ENCODE measurements at regions not wholly inside any gene's neighbourhood (a gene's known extent, or its start where the extent isn't known, plus 50 kb on each side); places are given as distances from the start of the nearest gene placed in this dataset.

DNA sequence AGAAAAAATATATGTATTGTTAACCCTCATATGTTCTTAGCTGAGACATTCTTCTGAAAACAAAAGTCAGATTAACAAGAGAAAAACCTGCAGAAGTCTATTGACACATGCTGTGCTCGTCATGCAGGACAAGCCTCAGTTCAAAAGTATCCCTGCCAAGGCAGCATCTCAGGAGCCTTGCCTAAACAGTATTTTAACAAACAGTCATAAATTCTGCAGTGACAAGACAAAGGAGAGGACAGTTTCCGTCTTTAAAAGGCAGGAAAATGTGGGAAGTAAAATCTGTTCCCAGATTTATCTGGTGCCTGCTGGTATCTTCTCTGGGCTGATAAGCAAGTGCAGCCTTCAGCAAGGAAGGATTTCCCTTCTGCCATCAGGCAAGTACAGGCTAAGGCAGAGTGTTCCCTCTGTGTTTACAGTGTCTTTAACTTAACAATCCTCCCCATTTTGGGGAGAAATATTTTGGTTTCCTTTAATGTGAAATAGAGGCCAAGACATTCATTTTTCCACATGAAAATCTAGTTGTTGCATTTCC lies 480.2 kb upstream of the CCDC196 start:
- TF ChIP-seq, protein P1, sequence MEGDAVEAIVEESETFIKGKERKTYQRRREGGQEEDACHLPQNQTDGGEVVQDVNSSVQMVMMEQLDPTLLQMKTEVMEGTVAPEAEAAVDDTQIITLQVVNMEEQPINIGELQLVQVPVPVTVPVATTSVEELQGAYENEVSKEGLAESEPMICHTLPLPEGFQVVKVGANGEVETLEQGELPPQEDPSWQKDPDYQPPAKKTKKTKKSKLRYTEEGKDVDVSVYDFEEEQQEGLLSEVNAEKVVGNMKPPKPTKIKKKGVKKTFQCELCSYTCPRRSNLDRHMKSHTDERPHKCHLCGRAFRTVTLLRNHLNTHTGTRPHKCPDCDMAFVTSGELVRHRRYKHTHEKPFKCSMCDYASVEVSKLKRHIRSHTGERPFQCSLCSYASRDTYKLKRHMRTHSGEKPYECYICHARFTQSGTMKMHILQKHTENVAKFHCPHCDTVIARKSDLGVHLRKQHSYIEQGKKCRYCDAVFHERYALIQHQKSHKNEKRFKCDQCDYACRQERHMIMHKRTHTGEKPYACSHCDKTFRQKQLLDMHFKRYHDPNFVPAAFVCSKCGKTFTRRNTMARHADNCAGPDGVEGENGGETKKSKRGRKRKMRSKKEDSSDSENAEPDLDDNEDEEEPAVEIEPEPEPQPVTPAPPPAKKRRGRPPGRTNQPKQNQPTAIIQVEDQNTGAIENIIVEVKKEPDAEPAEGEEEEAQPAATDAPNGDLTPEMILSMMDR (conservative IDR thresholded peaks at IDR 0.05; ENCODE audit: low read depth in 2 of 2) = no peak
- TF ChIP-seq EZH2phosphoT487 (IDR thresholded peaks at IDR 0.05; ENCODE audit: unreplicated experiment) = no peak
- TF ChIP-seq POLR2AphosphoS5 (IDR thresholded peaks at IDR 0.05; ENCODE audit: low read depth) = no peak
- TF ChIP-seq, protein P2, sequence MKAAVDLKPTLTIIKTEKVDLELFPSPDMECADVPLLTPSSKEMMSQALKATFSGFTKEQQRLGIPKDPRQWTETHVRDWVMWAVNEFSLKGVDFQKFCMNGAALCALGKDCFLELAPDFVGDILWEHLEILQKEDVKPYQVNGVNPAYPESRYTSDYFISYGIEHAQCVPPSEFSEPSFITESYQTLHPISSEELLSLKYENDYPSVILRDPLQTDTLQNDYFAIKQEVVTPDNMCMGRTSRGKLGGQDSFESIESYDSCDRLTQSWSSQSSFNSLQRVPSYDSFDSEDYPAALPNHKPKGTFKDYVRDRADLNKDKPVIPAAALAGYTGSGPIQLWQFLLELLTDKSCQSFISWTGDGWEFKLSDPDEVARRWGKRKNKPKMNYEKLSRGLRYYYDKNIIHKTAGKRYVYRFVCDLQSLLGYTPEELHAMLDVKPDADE (IDR thresholded peaks at IDR 0.05) = no peak
- no peak for TF ChIP-seq JUNB (IDR thresholded peaks at IDR 0.05; ENCODE audit: unreplicated experiment)
- TF ChIP-seq EZH2 (IDR thresholded peaks at IDR 0.05; ENCODE audit: low read depth, unreplicated experiment) = no peak
- TF ChIP-seq, protein P3, sequence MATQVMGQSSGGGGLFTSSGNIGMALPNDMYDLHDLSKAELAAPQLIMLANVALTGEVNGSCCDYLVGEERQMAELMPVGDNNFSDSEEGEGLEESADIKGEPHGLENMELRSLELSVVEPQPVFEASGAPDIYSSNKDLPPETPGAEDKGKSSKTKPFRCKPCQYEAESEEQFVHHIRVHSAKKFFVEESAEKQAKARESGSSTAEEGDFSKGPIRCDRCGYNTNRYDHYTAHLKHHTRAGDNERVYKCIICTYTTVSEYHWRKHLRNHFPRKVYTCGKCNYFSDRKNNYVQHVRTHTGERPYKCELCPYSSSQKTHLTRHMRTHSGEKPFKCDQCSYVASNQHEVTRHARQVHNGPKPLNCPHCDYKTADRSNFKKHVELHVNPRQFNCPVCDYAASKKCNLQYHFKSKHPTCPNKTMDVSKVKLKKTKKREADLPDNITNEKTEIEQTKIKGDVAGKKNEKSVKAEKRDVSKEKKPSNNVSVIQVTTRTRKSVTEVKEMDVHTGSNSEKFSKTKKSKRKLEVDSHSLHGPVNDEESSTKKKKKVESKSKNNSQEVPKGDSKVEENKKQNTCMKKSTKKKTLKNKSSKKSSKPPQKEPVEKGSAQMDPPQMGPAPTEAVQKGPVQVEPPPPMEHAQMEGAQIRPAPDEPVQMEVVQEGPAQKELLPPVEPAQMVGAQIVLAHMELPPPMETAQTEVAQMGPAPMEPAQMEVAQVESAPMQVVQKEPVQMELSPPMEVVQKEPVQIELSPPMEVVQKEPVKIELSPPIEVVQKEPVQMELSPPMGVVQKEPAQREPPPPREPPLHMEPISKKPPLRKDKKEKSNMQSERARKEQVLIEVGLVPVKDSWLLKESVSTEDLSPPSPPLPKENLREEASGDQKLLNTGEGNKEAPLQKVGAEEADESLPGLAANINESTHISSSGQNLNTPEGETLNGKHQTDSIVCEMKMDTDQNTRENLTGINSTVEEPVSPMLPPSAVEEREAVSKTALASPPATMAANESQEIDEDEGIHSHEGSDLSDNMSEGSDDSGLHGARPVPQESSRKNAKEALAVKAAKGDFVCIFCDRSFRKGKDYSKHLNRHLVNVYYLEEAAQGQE (IDR thresholded peaks at IDR 0.05; ENCODE audit: unreplicated experiment) = no peak
- TF ChIP-seq, protein P4, sequence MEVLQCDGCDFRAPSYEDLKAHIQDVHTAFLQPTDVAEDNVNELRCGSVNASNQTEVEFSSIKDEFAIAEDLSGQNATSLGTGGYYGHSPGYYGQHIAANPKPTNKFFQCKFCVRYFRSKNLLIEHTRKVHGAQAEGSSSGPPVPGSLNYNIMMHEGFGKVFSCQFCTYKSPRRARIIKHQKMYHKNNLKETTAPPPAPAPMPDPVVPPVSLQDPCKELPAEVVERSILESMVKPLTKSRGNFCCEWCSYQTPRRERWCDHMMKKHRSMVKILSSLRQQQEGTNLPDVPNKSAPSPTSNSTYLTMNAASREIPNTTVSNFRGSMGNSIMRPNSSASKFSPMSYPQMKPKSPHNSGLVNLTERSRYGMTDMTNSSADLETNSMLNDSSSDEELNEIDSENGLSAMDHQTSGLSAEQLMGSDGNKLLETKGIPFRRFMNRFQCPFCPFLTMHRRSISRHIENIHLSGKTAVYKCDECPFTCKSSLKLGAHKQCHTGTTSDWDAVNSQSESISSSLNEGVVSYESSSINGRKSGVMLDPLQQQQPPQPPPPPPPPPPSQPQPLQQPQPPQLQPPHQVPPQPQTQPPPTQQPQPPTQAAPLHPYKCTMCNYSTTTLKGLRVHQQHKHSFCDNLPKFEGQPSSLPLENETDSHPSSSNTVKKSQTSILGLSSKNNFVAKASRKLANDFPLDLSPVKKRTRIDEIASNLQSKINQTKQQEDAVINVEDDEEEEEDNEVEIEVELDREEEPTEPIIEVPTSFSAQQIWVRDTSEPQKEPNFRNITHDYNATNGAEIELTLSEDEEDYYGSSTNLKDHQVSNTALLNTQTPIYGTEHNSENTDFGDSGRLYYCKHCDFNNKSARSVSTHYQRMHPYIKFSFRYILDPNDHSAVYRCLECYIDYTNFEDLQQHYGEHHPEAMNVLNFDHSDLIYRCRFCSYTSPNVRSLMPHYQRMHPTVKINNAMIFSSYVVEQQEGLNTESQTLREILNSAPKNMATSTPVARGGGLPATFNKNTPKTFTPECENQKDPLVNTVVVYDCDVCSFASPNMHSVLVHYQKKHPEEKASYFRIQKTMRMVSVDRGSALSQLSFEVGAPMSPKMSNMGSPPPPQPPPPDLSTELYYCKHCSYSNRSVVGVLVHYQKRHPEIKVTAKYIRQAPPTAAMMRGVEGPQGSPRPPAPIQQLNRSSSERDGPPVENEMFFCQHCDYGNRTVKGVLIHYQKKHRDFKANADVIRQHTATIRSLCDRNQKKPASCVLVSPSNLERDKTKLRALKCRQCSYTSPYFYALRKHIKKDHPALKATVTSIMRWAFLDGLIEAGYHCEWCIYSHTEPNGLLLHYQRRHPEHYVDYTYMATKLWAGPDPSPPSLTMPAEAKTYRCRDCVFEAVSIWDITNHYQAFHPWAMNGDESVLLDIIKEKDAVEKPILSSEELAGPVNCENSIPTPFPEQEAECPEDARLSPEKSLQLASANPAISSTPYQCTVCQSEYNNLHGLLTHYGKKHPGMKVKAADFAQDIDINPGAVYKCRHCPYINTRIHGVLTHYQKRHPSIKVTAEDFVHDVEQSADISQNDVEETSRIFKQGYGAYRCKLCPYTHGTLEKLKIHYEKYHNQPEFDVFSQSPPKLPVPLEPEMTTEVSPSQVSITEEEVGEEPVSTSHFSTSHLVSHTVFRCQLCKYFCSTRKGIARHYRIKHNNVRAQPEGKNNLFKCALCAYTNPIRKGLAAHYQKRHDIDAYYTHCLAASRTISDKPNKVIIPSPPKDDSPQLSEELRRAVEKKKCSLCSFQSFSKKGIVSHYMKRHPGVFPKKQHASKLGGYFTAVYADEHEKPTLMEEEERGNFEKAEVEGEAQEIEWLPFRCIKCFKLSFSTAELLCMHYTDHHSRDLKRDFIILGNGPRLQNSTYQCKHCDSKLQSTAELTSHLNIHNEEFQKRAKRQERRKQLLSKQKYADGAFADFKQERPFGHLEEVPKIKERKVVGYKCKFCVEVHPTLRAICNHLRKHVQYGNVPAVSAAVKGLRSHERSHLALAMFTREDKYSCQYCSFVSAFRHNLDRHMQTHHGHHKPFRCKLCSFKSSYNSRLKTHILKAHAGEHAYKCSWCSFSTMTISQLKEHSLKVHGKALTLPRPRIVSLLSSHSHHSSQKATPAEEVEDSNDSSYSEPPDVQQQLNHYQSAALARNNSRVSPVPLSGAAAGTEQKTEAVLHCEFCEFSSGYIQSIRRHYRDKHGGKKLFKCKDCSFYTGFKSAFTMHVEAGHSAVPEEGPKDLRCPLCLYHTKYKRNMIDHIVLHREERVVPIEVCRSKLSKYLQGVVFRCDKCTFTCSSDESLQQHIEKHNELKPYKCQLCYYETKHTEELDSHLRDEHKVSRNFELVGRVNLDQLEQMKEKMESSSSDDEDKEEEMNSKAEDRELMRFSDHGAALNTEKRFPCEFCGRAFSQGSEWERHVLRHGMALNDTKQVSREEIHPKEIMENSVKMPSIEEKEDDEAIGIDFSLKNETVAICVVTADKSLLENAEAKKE (CRISPR knock-in tag; IDR thresholded peaks at IDR 0.05) = no peak
- TF ChIP-seq STAT1 (IDR thresholded peaks at IDR 0.05; ENCODE audit: unreplicated experiment) = no peak
- no peak for TF ChIP-seq NANOG (IDR thresholded peaks at IDR 0.05; ENCODE audit: borderline replicate concordance)
- no peak for TF ChIP-seq CREB1 (CRISPR knock-in tag; IDR thresholded peaks at IDR 0.05; ENCODE audit: low read depth)
- TF ChIP-seq ZNF331 (CRISPR knock-in tag; IDR thresholded peaks at IDR 0.05; ENCODE audit: low read depth) = no peak
